Smooth muscle cell (in vitro differentiated cells): ENCODE measurements at regions not wholly inside any gene's neighbourhood (a gene's known extent, or its start where the extent isn't known, plus 50 kb on each side); places are given as distances from the start of the nearest gene placed in this dataset.

Experiments
- DNase-seq: peaks from one replicate; lab custom pipeline; 2025; ENCODE audit not compliant: unreplicated experiment; lab: John Stamatoyannopoulos, UW
- H2AFZ ChIP-seq: fragments of 200-600 bp; sonication (generic); 2 replicates; pipeline ENCODE4 v1.6.0; 2016; ENCODE audit warnings: antibody characterized with exemption, low read depth, mild to moderate bottlenecking
- H3F3A ChIP-seq: fragments of 200-600 bp; sonication (generic); 2 replicates; pipeline ENCODE4 v1.6.0; 2017; ENCODE audit warnings: antibody characterized with exemption, low read depth
- H3K27ac ChIP-seq: fragments of 200-600 bp; sonication (generic); 2 replicates; pipeline ENCODE4 v1.5.1; 2016; ENCODE audit warnings: low read depth, mild to moderate bottlenecking
- H3K27me3 ChIP-seq: fragments of 200-600 bp; sonication (generic); 2 replicates; pipeline ENCODE4 v1.6.1; 2016; ENCODE audit warnings: low read depth, mild to moderate bottlenecking
- H3K36me3 ChIP-seq: fragments of 200-600 bp; sonication (generic); 2 replicates; pipeline ENCODE4 v1.5.1; 2016; ENCODE audit warnings: low read depth
- H3K4me1 ChIP-seq: fragments of 200-600 bp; sonication (generic); 2 replicates; pipeline ENCODE4 v1.5.1; 2016; ENCODE audit warnings: low read depth
- H3K4me2 ChIP-seq: fragments of 200-600 bp; sonication (generic); 2 replicates; pipeline ENCODE4 v1.6.0; 2016; ENCODE audit warnings: mild to moderate bottlenecking
- H3K4me3 ChIP-seq: fragments of 200-600 bp; sonication (generic); 2 replicates; pipeline ENCODE4 v1.5.1; 2016; ENCODE audit warnings: mild to moderate bottlenecking
- H3K79me2 ChIP-seq: fragments of 200-600 bp; sonication (generic); 2 replicates; pipeline ENCODE4 v1.6.0; 2016; ENCODE audit warnings: low read depth, mild to moderate bottlenecking
- H3K9ac ChIP-seq: fragments of 200-600 bp; sonication (generic); 2 replicates; pipeline ENCODE4 v1.6.0; 2016; ENCODE audit warnings: low read depth
- H3K9me3 ChIP-seq: fragments of 200-600 bp; sonication (generic); replicated peaks from 2 replicates; pipeline ENCODE4 v1.5.1; 2016; ENCODE audit warnings: low read depth
- H4K20me1 ChIP-seq: fragments of 200-600 bp; sonication (generic); 2 replicates; pipeline ENCODE4 v1.6.0; 2016; ENCODE audit warnings: low read depth
- CTCF ChIP-seq: fragments of 200-600 bp; sonication (generic); IDR thresholded peaks from 2 replicates; pipeline ENCODE4 v1.5.1; 2017; ENCODE audit warnings: borderline replicate concordance, mild to moderate bottlenecking, antibody characterized with exemption; ENCODE audit not compliant: insufficient read depth, poor library complexity, severe bottlenecking
- WGBS: methylation state at CpG from one replicate; pipeline ENCODE4 v1.1.7; 2016; ENCODE audit warnings: low lambda C conversion rate; 5-methylcytosine and 5-hydroxymethylcytosine counted together

- Histone ChIP-seq H3K79me2 (no peaks in the 10 kb centered on the region), H3K27ac (peak overlapping the region; percentile 81), H3K36me3 (no peaks in the 10 kb centered on the region), H3F3A (peaks cover 5% of the 10 kb centered on the region), H3K27me3 (no peaks in the 10 kb centered on the region), H3K9me3 (no peaks in the 10 kb centered on the region), H3K4me3 (no peak overlapping the region), H3K4me1 (no peaks in the 10 kb centered on the region), H4K20me1 (no peaks in the 10 kb centered on the region), H2AFZ (no peak overlapping the region), H3K4me2 (peak overlapping the region; percentile 40), H3K9ac (no peak overlapping the region)
- no peak for DNase-seq
- 52% methylated on average over 5 of the region's 5 CpGs for WGBS
- TF ChIP-seq CTCF: no peak
Measured at GRCh38 chr12:30417697-30418231, 277.9 kb downstream of the IPO8 start.

- H3K27ac ChIP-seq: peak overlapping the region; percentile 81
Measured at GRCh38 chr12:30416631-30417030, 279.0 kb downstream of the IPO8 start.

GRCh38 chr12:30415777-30416176, 279.9 kb downstream of the IPO8 start:
- Histone ChIP-seq H3K36me3 (no peaks in the 10 kb centered on the region), H4K20me1 (no peaks in the 10 kb centered on the region), H2AFZ (no peak overlapping the region), H3K4me2 (no peak overlapping the region), H3K4me3 (no peak overlapping the region), H3K9ac (no peak overlapping the region), H3K79me2 (no peaks in the 10 kb centered on the region), H3K27ac (no peak overlapping the region), H3K4me1 (no peaks in the 10 kb centered on the region), H3K27me3 (no peaks in the 10 kb centered on the region), H3K9me3 (no peaks in the 10 kb centered on the region), H3F3A (peaks cover 5% of the 10 kb centered on the region)
- 88% methylated on average over 4 of the region's 4 CpGs for WGBS
- DNase-seq: no peak
- TF ChIP-seq CTCF: no peak

More at GRCh38 chr12:30416631-30417030, 279.0 kb downstream of the IPO8 start:
- whole genome bisulfite sequencing: 94% methylated on average over 3 of the region's 3 CpGs
- peaks cover 5% of the 10 kb centered on the region for H3F3A ChIP-seq
- H2AFZ ChIP-seq: no peak overlapping the region
- no peaks in the 10 kb centered on the region for H4K20me1 ChIP-seq
- H3K4me1 ChIP-seq: no peaks in the 10 kb centered on the region
- no peaks in the 10 kb centered on the region for H3K27me3 ChIP-seq
- H3K4me3 ChIP-seq: no peak overlapping the region
- no peaks in the 10 kb centered on the region for H3K36me3 ChIP-seq
- H3K9me3 ChIP-seq: no peaks in the 10 kb centered on the region
- no peak overlapping the region for H3K4me2 ChIP-seq
- no peak overlapping the region for H3K9ac ChIP-seq
- no peak for DNase-seq
- TF ChIP-seq CTCF: no peak
- H3K79me2 ChIP-seq: no peaks in the 10 kb centered on the region

- Histone ChIP-seq H3K9ac (no peak overlapping the region), H4K20me1 (no peaks in the 10 kb centered on the region), H3K79me2 (no peaks in the 10 kb centered on the region), H2AFZ (no peak overlapping the region), H3F3A (peaks cover 5% of the 10 kb centered on the region), H3K4me3 (no peak overlapping the region), H3K27me3 (no peaks in the 10 kb centered on the region), H3K4me1 (no peaks in the 10 kb centered on the region), H3K27ac (no peak overlapping the region), H3K9me3 (no peaks in the 10 kb centered on the region), H3K36me3 (no peaks in the 10 kb centered on the region), H3K4me2 (no peak overlapping the region)
- TF ChIP-seq CTCF: no peak
- no peak for DNase-seq
Measured at GRCh38 chr12:30414507-30414906, 281.2 kb downstream of the IPO8 start.
